Hepatocyte (in vitro differentiated cells): ENCODE measurements at regions not wholly inside any gene's neighbourhood (a gene's known extent, or its start where the extent isn't known, plus 50 kb on each side); places are given as distances from the start of the nearest gene placed in this dataset.

ENCODE experiments used
- DNase-seq: peaks from one replicate; pipeline ENCODE4 v3.0.0-alpha.2; 2016; ENCODE audit warnings: low spot score
- H2AFZ ChIP-seq: fragments of 200-600 bp; sonication (generic); 2 replicates; pipeline ENCODE4 v1.6.0; 2016; ENCODE audit warnings: antibody characterized with exemption, mild to moderate bottlenecking
- H3K27ac ChIP-seq: fragments of 200-600 bp; sonication (generic); 2 replicates; pipeline ENCODE4 v1.5.1; 2016; ENCODE audit warnings: mild to moderate bottlenecking
- H3K27me3 ChIP-seq: fragments of 200-600 bp; sonication (generic); 2 replicates; pipeline ENCODE4 v1.6.1; 2016
- H3K36me3 ChIP-seq: fragments of 200-600 bp; sonication (generic); replicated peaks from 2 replicates; pipeline ENCODE4 v1.5.1; 2016; ENCODE audit warnings: low read depth; ENCODE audit not compliant: insufficient read depth
- H3K4me1 ChIP-seq: fragments of 200-600 bp; sonication (generic); 2 replicates; pipeline ENCODE4 v1.5.1; 2016; ENCODE audit warnings: mild to moderate bottlenecking, moderate library complexity; ENCODE audit not compliant: insufficient read depth
- H3K4me2 ChIP-seq: fragments of 200-600 bp; sonication (generic); 2 replicates; pipeline ENCODE4 v1.6.0; 2016
- H3K4me3 ChIP-seq: fragments of 200-600 bp; sonication (generic); 2 replicates; pipeline ENCODE4 v1.5.1; 2016; ENCODE audit warnings: mild to moderate bottlenecking
- H3K79me2 ChIP-seq: fragments of 200-600 bp; sonication (generic); 2 replicates; pipeline ENCODE4 v1.6.0; 2017; ENCODE audit warnings: mild to moderate bottlenecking
- H3K9me2 ChIP-seq: fragments of 200-600 bp; sonication (generic); replicated peaks from 2 replicates; pipeline ENCODE4 v1.6.0; 2017; ENCODE audit warnings: mild to moderate bottlenecking; ENCODE audit not compliant: insufficient read depth
- H3K9me3 ChIP-seq: fragments of 200-600 bp; sonication (generic); 2 replicates; pipeline ENCODE4 v1.5.1; 2016; ENCODE audit warnings: low read depth, mild to moderate bottlenecking
- H4K20me1 ChIP-seq: fragments of 200-600 bp; sonication (generic); 2 replicates; pipeline ENCODE4 v1.6.0; 2016; ENCODE audit warnings: mild to moderate bottlenecking; ENCODE audit not compliant: insufficient read depth, poor library complexity, severe bottlenecking
- CTCF ChIP-seq: fragments of 200-600 bp; sonication (generic); IDR thresholded peaks from 2 replicates; pipeline ENCODE4 v1.5.1; 2016; ENCODE audit warnings: antibody characterized with exemption, mild to moderate bottlenecking; ENCODE audit not compliant: poor library complexity
- EZH2 ChIP-seq: fragments of 200-600 bp; sonication (generic); IDR thresholded peaks from 2 replicates; pipeline ENCODE4 v1.6.1; 2016; ENCODE audit warnings: antibody characterized with exemption, mild to moderate bottlenecking, borderline replicate concordance
- EZH2phosphoT487 ChIP-seq: fragments of 200-600 bp; sonication (generic); IDR thresholded peaks from one replicate; pipeline ENCODE4 v1.6.1; 2018; ENCODE audit warnings: antibody characterized with exemption, mild to moderate bottlenecking, low read depth, moderate library complexity; ENCODE audit not compliant: unreplicated experiment, severe bottlenecking
- WGBS: methylation state at CpG from one replicate; pipeline ENCODE4 v1.1.6; 2016; ENCODE audit warnings: low lambda C conversion rate; ENCODE audit errors: missing lambda C conversion rate; 5-methylcytosine and 5-hydroxymethylcytosine counted together

DNA sequence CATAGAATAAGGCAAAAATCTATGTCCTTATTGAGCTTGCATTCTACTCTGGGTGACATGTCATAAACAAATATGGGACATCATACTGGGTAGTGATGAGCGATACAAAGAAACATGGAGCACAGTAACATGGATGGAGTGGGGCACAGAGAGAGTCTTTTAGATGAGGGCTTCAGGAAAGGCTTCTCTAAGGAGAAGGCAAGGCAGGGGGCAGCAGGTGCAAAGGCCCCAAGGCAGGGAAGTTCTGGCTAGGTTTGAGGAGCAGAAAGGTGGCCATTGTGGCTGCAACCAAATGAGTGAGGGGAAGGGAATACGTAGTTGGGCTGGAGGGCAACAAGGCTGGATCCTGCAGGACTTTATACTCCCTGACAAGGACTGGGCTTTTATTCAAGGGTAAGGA, 211.4 kb downstream of the HERPUD2 start:
- H3K27ac ChIP-seq, result no peak overlapping the region
- H3K79me2 ChIP-seq, result no peaks in the 10 kb centered on the region
- H3K4me2 ChIP-seq, result no peak overlapping the region
- 100% methylated on average over 2 of the region's 2 CpGs for WGBS
- no peaks in the 10 kb centered on the region for H4K20me1 ChIP-seq
- no peaks in the 10 kb centered on the region for H3K27me3 ChIP-seq
- no peak for DNase-seq
- H2AFZ ChIP-seq, result no peak overlapping the region
- H3K4me1 ChIP-seq, result no peaks in the 10 kb centered on the region
- TF ChIP-seq EZH2phosphoT487 (no peak), EZH2 (no peak), CTCF (no peak)
- no peaks in the 10 kb centered on the region for H3K36me3 ChIP-seq
- no peak overlapping the region for H3K4me3 ChIP-seq
- H3K9me3 ChIP-seq, result no peaks in the 10 kb centered on the region
- no peaks in the 10 kb centered on the region for H3K9me2 ChIP-seq

DNA sequence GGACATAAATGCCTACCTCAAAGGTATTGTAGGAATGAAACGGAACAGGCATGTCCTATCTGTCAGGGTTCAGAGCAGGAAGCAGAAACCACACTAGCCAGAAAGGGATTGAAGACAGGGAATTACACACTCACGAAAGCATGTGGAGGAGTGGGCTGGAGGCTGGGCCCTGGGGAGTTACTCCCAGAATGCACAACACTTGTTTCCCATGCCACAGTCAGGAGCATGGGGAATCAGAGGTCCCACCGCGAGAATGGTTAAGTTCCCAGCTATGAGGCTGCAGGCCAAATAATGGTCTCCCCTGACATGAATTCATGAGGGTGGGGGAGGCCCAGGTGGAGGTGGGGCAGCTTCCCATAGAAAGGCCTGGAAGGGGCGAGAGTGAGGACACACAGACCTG, 212.7 kb downstream of the HERPUD2 start:
- 56% methylated on average over 5 of the region's 5 CpGs for WGBS
- no peaks in the 10 kb centered on the region for H3K4me1 ChIP-seq
- no peaks in the 10 kb centered on the region for H3K79me2 ChIP-seq
- no peaks in the 10 kb centered on the region for H4K20me1 ChIP-seq
- no peak overlapping the region for H2AFZ ChIP-seq
- H3K9me2 ChIP-seq, result no peaks in the 10 kb centered on the region
- no peaks in the 10 kb centered on the region for H3K36me3 ChIP-seq
- H3K27me3 ChIP-seq, result no peaks in the 10 kb centered on the region
- TF ChIP-seq EZH2phosphoT487 (no peak), CTCF (no peak), EZH2 (no peak)
- H3K9me3 ChIP-seq, result no peaks in the 10 kb centered on the region
- no peak overlapping the region for H3K27ac ChIP-seq
- no peak for DNase-seq
- no peak overlapping the region for H3K4me3 ChIP-seq
- H3K4me2 ChIP-seq, result no peak overlapping the region

- Histone ChIP-seq H2AFZ (no peak overlapping the region), H3K4me2 (no peak overlapping the region), H3K36me3 (no peaks in the 10 kb centered on the region), H3K4me1 (no peaks in the 10 kb centered on the region), H4K20me1 (no peaks in the 10 kb centered on the region), H3K4me3 (no peak overlapping the region), H3K9me2 (no peaks in the 10 kb centered on the region), H3K9me3 (no peaks in the 10 kb centered on the region), H3K79me2 (no peaks in the 10 kb centered on the region), H3K27me3 (no peaks in the 10 kb centered on the region), H3K27ac (no peak overlapping the region)
- no peak for TF ChIP-seq CTCF
- no peak for TF ChIP-seq EZH2phosphoT487
- no peak for TF ChIP-seq EZH2
- no peak for DNase-seq
- WGBS, result 54% methylated on average over 3 of the region's 3 CpGs
Observed at GRCh38 chr7:35480806-35481205, 214.1 kb downstream of the HERPUD2 start.

GRCh38 chr7:35477609-35478008, 217.3 kb downstream of the HERPUD2 start:
- TF ChIP-seq CTCF (no peak), EZH2 (no peak), EZH2phosphoT487 (no peak)
- Histone ChIP-seq H3K9me2 (no peaks in the 10 kb centered on the region), H3K9me3 (no peaks in the 10 kb centered on the region), H3K4me2 (no peak overlapping the region), H3K79me2 (no peaks in the 10 kb centered on the region), H2AFZ (no peak overlapping the region), H3K27me3 (no peaks in the 10 kb centered on the region), H3K4me1 (no peaks in the 10 kb centered on the region), H3K36me3 (no peaks in the 10 kb centered on the region), H4K20me1 (no peaks in the 10 kb centered on the region), H3K4me3 (no peak overlapping the region), H3K27ac (no peak overlapping the region)
- no peak for DNase-seq
- WGBS, result 67% methylated on average over 6 of the region's 6 CpGs
